Spleen (tissue), 11 donors: ENCODE measurements at regions not wholly inside any gene's neighbourhood (a gene's known extent, or its start where the extent isn't known, plus 50 kb on each side); places are given as distances from the start of the nearest gene placed in this dataset.
"Not testable (repeated sequence)": the region's sequence is repeated elsewhere in the genome, so short reads cannot be mapped to it uniquely, and the experiment has no call there.

Experiments used
- DNase-seq: peaks from one replicate; pipeline ENCODE4 v3.0.0-alpha.2; 2020
- H3K27ac ChIP-seq, 8 donors: fragments of 200-600 bp; sonication (generic) in 7 of 8; 1 replicate in 4 of 8; 2 replicates in 4 of 8; pipeline versions ENCODE4 v1.5.0 to v1.8.0; 2016 to 2021; ENCODE audit warnings: inconsistent platforms in 4 of 8, mild to moderate bottlenecking in 4 of 8, moderate library complexity in 1 of 8
- H3K27me3 ChIP-seq, 7 donors: fragments of 200-600 bp; sonication (generic) in 6 of 7; replicated peaks in 1 of 7; 1 replicate in 4 of 7; 2 replicates in 3 of 7; pipeline versions ENCODE4 v1.5.0 to v1.8.0; 2016 to 2021; ENCODE audit warnings: inconsistent platforms in 3 of 7, mild to moderate bottlenecking in 1 of 7
- H3K36me3 ChIP-seq, 6 donors: fragments of 200-600 bp; sonication (generic) in 5 of 6; 1 replicate in 4 of 6; 2 replicates in 2 of 6; pipeline versions ENCODE4 v1.5.0 to v1.8.0; 2016 to 2021; ENCODE audit warnings: inconsistent platforms in 2 of 6
- H3K4me1 ChIP-seq, 6 donors: fragments of 200-600 bp; sonication (generic) in 5 of 6; 1 replicate in 3 of 6; 2 replicates in 3 of 6; pipeline versions ENCODE4 v1.5.0 to v1.8.0; 2016 to 2021; ENCODE audit warnings: inconsistent platforms in 3 of 6
- H3K4me3 ChIP-seq, 8 donors: fragments of 200-600 bp; sonication (generic) in 7 of 8; 1 replicate in 4 of 8; 2 replicates in 4 of 8; pipeline versions ENCODE4 v1.5.0 to v1.8.0; 2016 to 2021; ENCODE audit warnings: inconsistent platforms in 4 of 8, mild to moderate bottlenecking in 4 of 8, moderate library complexity in 2 of 8
- H3K9me3 ChIP-seq, 8 donors: fragments of 200-600 bp; sonication (generic) in 7 of 8; 1 replicate in 4 of 8; 2 replicates in 4 of 8; pipeline versions ENCODE4 v1.5.0 to v1.8.0; 2016 to 2021; ENCODE audit warnings: inconsistent platforms in 4 of 8
- POLR2A ChIP-seq, 3 donors: fragments of 450-650 bp; IDR thresholded peaks; one replicate each; pipeline ENCODE4 v1.5.1; 2017; ENCODE audit warnings: antibody characterized with exemption in 3 of 3, mild to moderate bottlenecking in 1 of 3
- POLR2AphosphoS5 ChIP-seq, 3 donors: sonication (generic); formaldehyde crosslinking; IDR thresholded peaks; one replicate each; pipeline ENCODE4 v1.5.1; 2017; ENCODE audit warnings: antibody characterized with exemption in 3 of 3
- WGBS, 5 donors: extraction: QIAGEN DNeasy Blood & Tissue Kit in 3 of 5; methylation state at CpG; one replicate each; pipeline versions ENCODE4 v1.1.5 to v1.1.7; 2013 to 2018; 5-methylcytosine and 5-hydroxymethylcytosine counted together
- intact Hi-C: fragments of 100-400 bp; cut with DNase I; formaldehyde crosslinking; loops from one replicate; pipeline ENCODE4 v1.15.0; 2023; ENCODE audit warnings: low total_unique reads
- TF ChIP-seq, protein P1 (sequence below), 11 experiments: fragments of 200-600 bp in 7 of 11; fragments of 450-650 bp in 4 of 11; sonication (generic) in 4 of 11; IDR thresholded peaks in 8 of 11; conservative IDR thresholded peaks in 3 of 11; 1 replicate in 7 of 11; 2 replicates in 4 of 11; pipeline versions ENCODE4 v1.4.0 to v1.8.0; 2016 to 2021; ENCODE audit warnings: antibody characterized with exemption in 11 of 11, inconsistent platforms in 4 of 11, mild to moderate bottlenecking in 1 of 11
- donor health status: healthy with polysubstance abuse.
- donor health status: DM: no; HTN: no; CAD: no; lungs with moderate emphysema.
- donor health status: DM: no; HTN: no; CAD: no.
- donor health status: Bipolar disorder and iron deficiency.
- donor health status: healthy.
- donor health status: DM: no; HTN: no; CAD: no.
- donor health status: DM: yes; HTN: yes; CAD: no.

DNA sequence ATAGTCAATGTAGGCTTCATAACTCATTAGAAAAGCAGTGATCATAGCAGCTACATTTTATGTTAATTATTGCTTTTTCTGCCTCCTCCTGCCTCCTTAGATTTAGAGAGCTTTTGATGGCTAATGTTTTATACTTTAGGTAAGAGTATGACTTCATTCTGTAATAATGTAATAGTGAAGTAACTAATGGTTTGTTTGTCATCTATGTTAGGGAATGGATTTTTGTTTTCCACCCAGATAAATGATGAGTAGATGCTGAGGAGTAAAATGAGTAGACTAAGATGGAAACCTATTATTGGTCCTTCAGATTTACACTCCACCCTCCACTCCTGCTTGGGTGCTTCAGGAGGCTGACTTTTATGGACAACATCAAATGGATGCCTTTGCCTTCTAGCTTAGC is 170.6 kb downstream of the CTH start:
- no peak for DNase-seq
- no peak overlapping the region for H3K4me3 ChIP-seq
- H3K27ac ChIP-seq, result no peak overlapping the region
- TF ChIP-seq POLR2A (IDR thresholded peaks at IDR 0.05), result no peak
- TF ChIP-seq POLR2AphosphoS5 (IDR thresholded peaks at IDR 0.05), result no peak
- TF ChIP-seq, protein P1, sequence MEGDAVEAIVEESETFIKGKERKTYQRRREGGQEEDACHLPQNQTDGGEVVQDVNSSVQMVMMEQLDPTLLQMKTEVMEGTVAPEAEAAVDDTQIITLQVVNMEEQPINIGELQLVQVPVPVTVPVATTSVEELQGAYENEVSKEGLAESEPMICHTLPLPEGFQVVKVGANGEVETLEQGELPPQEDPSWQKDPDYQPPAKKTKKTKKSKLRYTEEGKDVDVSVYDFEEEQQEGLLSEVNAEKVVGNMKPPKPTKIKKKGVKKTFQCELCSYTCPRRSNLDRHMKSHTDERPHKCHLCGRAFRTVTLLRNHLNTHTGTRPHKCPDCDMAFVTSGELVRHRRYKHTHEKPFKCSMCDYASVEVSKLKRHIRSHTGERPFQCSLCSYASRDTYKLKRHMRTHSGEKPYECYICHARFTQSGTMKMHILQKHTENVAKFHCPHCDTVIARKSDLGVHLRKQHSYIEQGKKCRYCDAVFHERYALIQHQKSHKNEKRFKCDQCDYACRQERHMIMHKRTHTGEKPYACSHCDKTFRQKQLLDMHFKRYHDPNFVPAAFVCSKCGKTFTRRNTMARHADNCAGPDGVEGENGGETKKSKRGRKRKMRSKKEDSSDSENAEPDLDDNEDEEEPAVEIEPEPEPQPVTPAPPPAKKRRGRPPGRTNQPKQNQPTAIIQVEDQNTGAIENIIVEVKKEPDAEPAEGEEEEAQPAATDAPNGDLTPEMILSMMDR (IDR thresholded peaks at IDR 0.05 in 8 of 11, conservative IDR thresholded peaks at IDR 0.05 in 3 of 11), result no peak
- no peaks in the 10 kb centered on the region for H3K27me3 ChIP-seq
- no peaks in the 10 kb centered on the region for H3K4me1 ChIP-seq
- intact Hi-C loops, result no loop called here
- no peaks in the 10 kb centered on the region for H3K36me3 ChIP-seq
- peaks cover 0 to 3% (median 0%) of the 10 kb centered on the region in 8 donors for H3K9me3 ChIP-seq

DNA sequence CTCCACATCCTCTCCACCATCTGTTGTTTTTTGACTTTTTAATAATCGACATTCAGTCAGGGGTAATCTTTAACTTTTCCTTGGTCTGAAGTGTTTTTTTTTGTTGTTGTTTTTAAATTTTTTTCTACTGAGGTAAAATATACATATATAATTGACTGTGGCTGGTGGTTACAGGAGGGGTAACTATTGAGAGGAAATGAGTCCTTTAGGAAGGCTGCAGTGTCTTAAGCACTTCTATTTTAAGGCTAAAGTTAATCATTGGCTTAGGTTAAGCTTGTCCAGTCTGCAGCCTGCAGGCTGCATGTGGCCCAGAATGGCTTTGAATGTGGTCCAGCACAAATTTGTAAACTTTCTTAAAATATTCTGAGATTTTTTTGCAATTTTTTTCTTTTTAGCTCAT is 172.5 kb downstream of the CTH start:
- intact Hi-C loops, result no loop called here
- no peaks in the 10 kb centered on the region for H3K4me1 ChIP-seq
- H3K36me3 ChIP-seq, result no peaks in the 10 kb centered on the region
- WGBS, 5 donors, result 85 to 97% (median 88%) methylated on average over 1 of the region's 1 CpG
- no peaks in the 10 kb centered on the region for H3K27me3 ChIP-seq
- no peak overlapping the region for H3K27ac ChIP-seq
- H3K9me3 ChIP-seq, result peaks cover 0 to 3% (median 0%) of the 10 kb centered on the region in 8 donors
- no peak for DNase-seq
- H3K4me3 ChIP-seq, result no peak overlapping the region
- TF ChIP-seq, protein P1 (IDR thresholded peaks at IDR 0.05 in 8 of 11, conservative IDR thresholded peaks at IDR 0.05 in 3 of 11), result no peak
- TF ChIP-seq POLR2AphosphoS5 (IDR thresholded peaks at IDR 0.05) (no peak), POLR2A (IDR thresholded peaks at IDR 0.05) (no peak)

DNA sequence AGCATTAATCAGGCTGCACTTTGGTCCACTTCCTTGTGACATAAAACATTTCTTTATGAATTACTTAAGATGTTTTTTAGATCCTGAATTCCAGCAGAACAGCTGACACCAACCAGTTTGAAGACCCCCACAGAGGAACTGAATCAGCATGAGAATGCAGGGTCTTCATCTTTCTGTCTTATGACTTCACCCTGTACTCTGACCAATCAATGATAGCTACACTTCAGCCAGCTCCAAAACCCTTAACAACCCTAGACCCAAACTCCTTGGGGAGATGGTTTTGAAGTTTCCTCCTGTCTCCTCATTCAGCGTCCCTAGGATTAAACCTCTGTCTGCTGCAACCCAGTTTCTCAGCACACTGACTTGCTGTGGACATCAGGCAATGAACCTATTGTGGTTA is 175.0 kb downstream of the CTH start:
- Histone ChIP-seq H3K36me3 (no peaks in the 10 kb centered on the region), H3K4me1 (no peaks in the 10 kb centered on the region), H3K27me3 (no peaks in the 10 kb centered on the region), H3K4me3 (no peak overlapping the region), H3K9me3 (peaks cover 0 to 3% (median 0%) of the 10 kb centered on the region in 8 donors), H3K27ac (no peak overlapping the region)
- no peak for DNase-seq
- TF ChIP-seq, protein P1 (IDR thresholded peaks at IDR 0.05 in 8 of 11, conservative IDR thresholded peaks at IDR 0.05 in 3 of 11), result no peak
- TF ChIP-seq POLR2AphosphoS5 (IDR thresholded peaks at IDR 0.05) (no peak), POLR2A (IDR thresholded peaks at IDR 0.05) (no peak)
- WGBS, 5 donors, result 66 to 87% (median 83%) methylated on average over 1 of the region's 1 CpG
- intact Hi-C loops, result no loop called here

DNA sequence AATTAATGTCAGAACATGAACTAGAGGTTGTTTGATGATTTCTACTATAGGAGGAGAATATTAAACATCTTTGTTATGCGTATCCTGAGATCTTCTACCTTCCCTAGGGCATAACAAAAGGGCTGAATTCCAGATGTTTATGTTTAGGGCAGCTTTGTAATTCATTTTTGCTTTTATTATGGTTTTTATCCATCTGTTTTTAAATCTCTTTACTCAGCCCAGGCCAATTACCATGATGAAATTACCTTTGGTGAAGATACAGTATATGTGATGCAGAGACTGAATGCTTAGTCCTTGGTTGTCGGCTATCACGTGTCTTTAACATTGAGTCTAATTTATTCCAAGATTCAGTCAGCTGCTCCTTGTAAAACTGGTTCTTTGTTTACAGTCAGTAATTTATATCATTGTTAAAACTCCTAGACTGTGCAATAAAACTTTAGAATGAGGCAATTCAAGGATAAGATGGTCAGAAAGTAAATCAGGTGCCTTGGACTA is 176.9 kb downstream of the CTH start:
- no peak for DNase-seq
- 85 to 97% (median 87%) methylated on average over 3 of the region's 3 CpGs for WGBS, 5 donors
- intact Hi-C loops, result no loop called here
- Histone ChIP-seq H3K36me3 (no peaks in the 10 kb centered on the region), H3K4me1 (no peaks in the 10 kb centered on the region), H3K27ac (no peak overlapping the region), H3K4me3 (no peak overlapping the region), H3K27me3 (no peaks in the 10 kb centered on the region), H3K9me3 (peaks cover 0 to 2% (median 0%) of the 10 kb centered on the region in 8 donors)
- TF ChIP-seq, protein P1 (IDR thresholded peaks at IDR 0.05 in 8 of 11, conservative IDR thresholded peaks at IDR 0.05 in 3 of 11), result no peak
- TF ChIP-seq POLR2A (IDR thresholded peaks at IDR 0.05) (no peak), POLR2AphosphoS5 (IDR thresholded peaks at IDR 0.05) (no peak)

DNA sequence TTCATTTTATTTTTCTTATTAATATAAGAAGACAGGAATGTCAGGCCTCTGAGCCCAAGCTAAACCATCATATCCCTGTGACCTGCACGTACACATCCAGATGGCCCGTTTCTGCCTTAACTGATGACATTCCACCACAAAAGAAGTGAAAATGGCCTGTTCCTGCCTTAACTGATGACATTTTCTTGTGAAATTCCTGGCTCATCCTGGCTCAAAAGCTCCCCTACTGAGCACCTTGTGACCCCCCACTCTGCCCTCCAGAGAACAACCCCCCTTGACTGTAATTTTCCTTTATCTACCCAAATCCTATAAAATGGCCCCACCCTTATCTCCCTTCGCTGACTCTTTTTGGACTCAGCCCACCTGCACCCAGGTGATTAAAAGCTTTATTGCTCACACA is 182.5 kb downstream of the CTH start:
- H3K9me3 ChIP-seq, H3K4me1 ChIP-seq, H3K27ac ChIP-seq, H3K36me3 ChIP-seq, DNase-seq, intact Hi-C loops, H3K4me3 ChIP-seq, H3K27me3 ChIP-seq: not testable (repeated sequence)
- 76 to 87% (median 80%) methylated on average over 3 of the region's 3 CpGs for WGBS, 5 donors
